GM10266 (cell line): ENCODE measurements at regions not wholly inside any gene's neighbourhood (a gene's known extent, or its start where the extent isn't known, plus 50 kb on each side); places are given as distances from the start of the nearest gene placed in this dataset.

ENCODE experiments used
- DNase-seq: peaks from one replicate; pipeline ENCODE4 v3.0.0; 2012; ENCODE audit errors: extremely low spot score
- TF ChIP-seq, protein P1 (sequence below): IDR thresholded peaks from 2 replicates; pipeline ENCODE4 v1.5.1; 2012; ENCODE audit warnings: mild to moderate bottlenecking, low read depth; ENCODE audit not compliant: control insufficient read depth, insufficient read depth; ENCODE audit errors: missing control alignments

DNA sequence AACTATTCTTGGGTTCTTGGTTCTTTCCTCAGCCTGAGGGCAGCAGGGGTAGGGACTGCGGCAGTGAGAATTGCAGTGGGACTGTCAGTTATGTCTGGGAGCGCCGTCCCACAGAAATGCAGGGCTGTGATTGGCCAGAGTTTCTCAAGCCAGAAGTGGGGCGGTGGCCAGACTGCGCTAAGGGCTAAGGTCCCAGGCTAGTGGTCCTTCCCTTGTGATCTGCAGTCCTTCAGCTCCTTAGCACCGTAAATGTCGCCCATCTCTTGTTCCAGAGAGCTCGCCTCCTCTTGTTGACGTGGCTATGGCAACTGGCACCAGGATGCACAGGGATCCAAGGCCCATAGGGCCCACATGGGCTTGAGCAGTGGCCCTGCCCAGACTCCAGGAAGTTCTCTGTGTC is 223.5 kb downstream of the GRIA2 start:
- TF ChIP-seq, protein P1, sequence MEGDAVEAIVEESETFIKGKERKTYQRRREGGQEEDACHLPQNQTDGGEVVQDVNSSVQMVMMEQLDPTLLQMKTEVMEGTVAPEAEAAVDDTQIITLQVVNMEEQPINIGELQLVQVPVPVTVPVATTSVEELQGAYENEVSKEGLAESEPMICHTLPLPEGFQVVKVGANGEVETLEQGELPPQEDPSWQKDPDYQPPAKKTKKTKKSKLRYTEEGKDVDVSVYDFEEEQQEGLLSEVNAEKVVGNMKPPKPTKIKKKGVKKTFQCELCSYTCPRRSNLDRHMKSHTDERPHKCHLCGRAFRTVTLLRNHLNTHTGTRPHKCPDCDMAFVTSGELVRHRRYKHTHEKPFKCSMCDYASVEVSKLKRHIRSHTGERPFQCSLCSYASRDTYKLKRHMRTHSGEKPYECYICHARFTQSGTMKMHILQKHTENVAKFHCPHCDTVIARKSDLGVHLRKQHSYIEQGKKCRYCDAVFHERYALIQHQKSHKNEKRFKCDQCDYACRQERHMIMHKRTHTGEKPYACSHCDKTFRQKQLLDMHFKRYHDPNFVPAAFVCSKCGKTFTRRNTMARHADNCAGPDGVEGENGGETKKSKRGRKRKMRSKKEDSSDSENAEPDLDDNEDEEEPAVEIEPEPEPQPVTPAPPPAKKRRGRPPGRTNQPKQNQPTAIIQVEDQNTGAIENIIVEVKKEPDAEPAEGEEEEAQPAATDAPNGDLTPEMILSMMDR: no peak
- DNase-seq: no peak

DNA sequence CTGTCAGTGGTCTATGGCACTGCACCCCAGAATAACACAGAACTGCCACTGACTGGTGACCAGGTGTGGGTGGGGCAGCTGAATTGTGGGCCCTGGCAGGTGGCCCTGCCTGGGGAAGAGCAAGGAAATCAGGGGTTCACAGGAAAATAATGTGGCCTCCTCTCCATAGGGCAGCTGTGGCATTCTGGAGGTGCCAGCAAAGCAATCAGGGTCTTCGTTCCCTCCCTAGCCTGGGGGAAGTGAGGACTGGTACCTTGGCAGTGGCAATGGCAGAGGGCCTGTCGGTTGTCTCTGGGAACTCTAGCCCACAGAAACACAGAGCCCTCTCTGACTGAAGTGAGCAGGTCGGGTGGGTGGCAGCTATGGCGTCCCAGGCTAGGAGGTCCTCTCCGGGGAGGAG is 223.0 kb downstream of the GRIA2 start:
- TF ChIP-seq, protein P1: no peak
- no peak for DNase-seq

DNA sequence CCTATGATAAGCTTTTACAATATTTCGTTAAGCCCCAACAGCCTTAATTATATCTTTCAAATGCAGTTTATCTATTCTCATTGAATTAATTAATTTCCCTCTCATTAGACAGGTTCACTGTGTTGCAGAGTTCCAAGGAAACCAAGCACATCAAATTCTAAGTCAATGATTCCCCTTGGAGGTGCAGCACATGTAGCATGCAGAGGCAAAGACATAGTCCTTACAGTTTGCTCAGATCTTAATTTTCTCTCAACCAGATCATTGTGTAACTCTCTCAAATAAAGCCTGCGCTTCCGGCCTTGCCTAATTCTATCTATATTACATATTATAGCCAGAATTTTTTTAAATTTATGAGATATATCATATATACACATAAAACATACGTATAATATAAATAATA is 205.4 kb downstream of the GRIA2 start:
- DNase-seq: no peak
- TF ChIP-seq, protein P1: no peak

DNA sequence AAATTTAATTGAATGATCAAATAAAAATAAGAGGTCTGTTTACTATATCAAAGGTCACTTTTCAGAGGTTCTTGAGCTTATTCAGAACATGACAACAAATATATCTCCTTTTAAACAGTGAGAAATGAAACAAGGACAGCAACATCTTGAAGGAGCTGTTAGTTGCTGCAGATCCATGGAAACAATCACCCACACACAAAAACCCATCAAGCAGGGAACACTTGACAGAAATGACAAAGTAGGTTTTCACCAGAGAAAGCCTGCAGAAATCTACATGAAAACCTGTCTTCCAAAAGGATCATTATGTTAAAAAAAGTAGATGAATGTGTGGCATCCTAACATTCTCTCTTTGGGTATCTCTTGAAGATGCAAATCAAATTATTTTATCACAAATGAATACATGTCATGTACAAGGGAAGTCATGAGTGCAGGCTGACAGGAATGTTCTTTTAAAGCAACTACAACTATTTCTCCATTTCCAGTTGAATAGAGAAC is 203.0 kb downstream of the GRIA2 start:
- TF ChIP-seq, protein P1: no peak

DNA sequence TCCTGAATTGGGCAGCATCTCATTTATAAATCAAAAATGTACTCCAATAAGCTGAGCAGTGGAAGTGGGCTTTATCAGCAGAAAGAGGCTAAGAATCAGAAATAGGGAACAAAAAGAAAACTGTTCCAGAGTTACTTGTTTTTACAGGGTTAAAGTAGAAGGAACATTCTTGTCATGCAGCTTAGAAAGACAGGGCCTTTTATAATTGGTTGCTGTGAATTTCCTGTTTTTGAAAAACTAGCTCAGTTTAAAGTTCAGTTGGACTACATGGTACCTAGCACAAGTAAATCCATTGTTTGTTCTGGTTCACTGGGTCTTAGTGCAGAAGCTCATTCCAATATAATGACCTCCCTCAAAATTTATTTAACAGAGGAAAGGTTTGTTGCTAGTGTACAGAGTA is 200.8 kb downstream of the GRIA2 start:
- TF ChIP-seq, protein P1: no peak
- DNase-seq: no peak

More for the DNA sequence above, 203.0 kb downstream of the GRIA2 start:
- no peak for DNase-seq
